H9 (cell line): ENCODE measurements at regions not wholly inside any gene's neighbourhood (a gene's known extent, or its start where the extent isn't known, plus 50 kb on each side); places are given as distances from the start of the nearest gene placed in this dataset.

Experiments used
- DNase-seq: peaks from one replicate; pipeline ENCODE4 v3.0.0-alpha.2; 2017
- H2AFZ ChIP-seq: one replicate; pipeline ENCODE4 v1.6.1; 2013; ENCODE audit warnings: mild to moderate bottlenecking, low read length, control low read depth, moderate library complexity
- H2AK5ac ChIP-seq: 2 replicates; pipeline ENCODE4 v1.6.1; 2013; ENCODE audit warnings: low read length, control low read depth, mixed read lengths; ENCODE audit not compliant: insufficient read length
- H2BK120ac ChIP-seq: one replicate; pipeline ENCODE4 v1.6.1; 2013; ENCODE audit warnings: low read depth, mild to moderate bottlenecking, low read length, control low read depth, inconsistent platforms; ENCODE audit not compliant: poor library complexity, severe bottlenecking
- H2BK12ac ChIP-seq: 2 replicates; pipeline ENCODE4 v1.6.1; 2013; ENCODE audit warnings: low read length, control low read depth, mixed read lengths, low read depth; ENCODE audit not compliant: insufficient read length
- H2BK15ac ChIP-seq: 2 replicates; pipeline ENCODE4 v1.6.1; 2013; ENCODE audit warnings: low read depth, low read length, control low read depth
- H2BK20ac ChIP-seq: one replicate; pipeline ENCODE4 v1.6.1; 2013; ENCODE audit warnings: low read depth, mild to moderate bottlenecking, low read length, control low read depth, inconsistent platforms; ENCODE audit not compliant: poor library complexity, severe bottlenecking
- H2BK5ac ChIP-seq: 2 replicates; pipeline ENCODE4 v1.6.1; 2013; ENCODE audit warnings: low read length, control low read depth, mixed read lengths; ENCODE audit not compliant: insufficient read length
- H3K14ac ChIP-seq: 2 replicates; pipeline ENCODE4 v1.6.1; 2013; ENCODE audit warnings: low read length, control low read depth; ENCODE audit not compliant: insufficient read depth
- H3K18ac ChIP-seq: 2 replicates; pipeline ENCODE4 v1.6.1; 2013; ENCODE audit warnings: low read depth, mild to moderate bottlenecking, mixed read lengths, low read length, control low read depth; ENCODE audit not compliant: insufficient read length
- H3K23ac ChIP-seq: 2 replicates; pipeline ENCODE4 v1.6.1; 2013; ENCODE audit warnings: low read length, control low read depth, mixed read lengths, low read depth; ENCODE audit not compliant: insufficient read length
- H3K23me2 ChIP-seq: 2 replicates; pipeline ENCODE4 v1.6.1; 2013; ENCODE audit warnings: low read depth, mild to moderate bottlenecking, mixed read lengths, low read length, control low read depth; ENCODE audit not compliant: insufficient read length, poor library complexity, severe bottlenecking
- H3K27ac ChIP-seq: 2 replicates; pipeline ENCODE4 v1.5.1; 2013; ENCODE audit warnings: low read length, control low read depth, mixed read lengths, low read depth; ENCODE audit not compliant: insufficient read length
- H3K27me3 ChIP-seq: 2 replicates; pipeline ENCODE4 v1.6.1; 2013; ENCODE audit warnings: low read length, control low read depth, inconsistent platforms; ENCODE audit not compliant: insufficient read depth
- H3K4ac ChIP-seq: 2 replicates; pipeline ENCODE4 v1.6.1; 2013; ENCODE audit warnings: low read depth, mild to moderate bottlenecking, control low read depth, inconsistent platforms, low read length, moderate library complexity
- H3K4me1 ChIP-seq: 2 replicates; pipeline ENCODE4 v1.6.1; 2013; ENCODE audit warnings: low read length, control low read depth, inconsistent platforms; ENCODE audit not compliant: insufficient read depth
- H3K4me2 ChIP-seq: 2 replicates; pipeline ENCODE4 v1.6.1; 2013; ENCODE audit warnings: low read length, control low read depth, mixed read lengths; ENCODE audit not compliant: insufficient read length, insufficient read depth
- H3K56ac ChIP-seq: 2 replicates; pipeline ENCODE4 v1.6.1; 2013; ENCODE audit warnings: low read depth, mild to moderate bottlenecking, mixed read lengths, low read length, control low read depth; ENCODE audit not compliant: insufficient read length
- H3K79me1 ChIP-seq: 2 replicates; pipeline ENCODE4 v1.6.1; 2013; ENCODE audit warnings: low read depth, mild to moderate bottlenecking, moderate library complexity, low read length, control low read depth, inconsistent platforms; ENCODE audit not compliant: insufficient read depth, poor library complexity, severe bottlenecking
- H3K79me2 ChIP-seq: 2 replicates; pipeline ENCODE4 v1.6.1; 2013; ENCODE audit warnings: low read length, control low read depth, inconsistent platforms; ENCODE audit not compliant: insufficient read depth
- H3K9ac ChIP-seq: 2 replicates; pipeline ENCODE4 v1.6.1; 2013; ENCODE audit warnings: low read length, control low read depth, mixed read lengths; ENCODE audit not compliant: insufficient read length; ENCODE audit errors: extremely low read depth
- H3K9me3 ChIP-seq: one replicate; pipeline ENCODE4 v1.6.1; 2013; ENCODE audit warnings: low read depth, low read length, inconsistent platforms; ENCODE audit not compliant: control insufficient read depth
- H3T11ph ChIP-seq: one replicate; pipeline ENCODE4 v1.6.1; 2013; ENCODE audit warnings: mild to moderate bottlenecking, low read length, control low read depth, inconsistent platforms
- H4K20me1 ChIP-seq: one replicate; pipeline ENCODE4 v1.6.1; 2013; ENCODE audit not compliant: control insufficient read depth, insufficient read length, insufficient read depth
- H4K5ac ChIP-seq: 2 replicates; pipeline ENCODE4 v1.6.1; 2013; ENCODE audit warnings: low read depth, mild to moderate bottlenecking, mixed read lengths, low read length, control low read depth; ENCODE audit not compliant: insufficient read length
- H4K8ac ChIP-seq: replicated peaks from 2 replicates; pipeline ENCODE4 v1.6.1; 2013; ENCODE audit warnings: low read length, control low read depth, mixed read lengths, low read depth; ENCODE audit not compliant: insufficient read length
- H4K91ac ChIP-seq: 2 replicates; pipeline ENCODE4 v1.6.1; 2013; ENCODE audit warnings: low read depth, mild to moderate bottlenecking, moderate library complexity, mixed read lengths, low read length, control low read depth; ENCODE audit not compliant: insufficient read length
- H3K27ac Mint-ChIP-seq, 3 experiments: 2 replicates in 2 of 3; 3 replicates in 1 of 3; pipeline ENCODE4 v1.8.0; 2020 to 2021; ENCODE audit warnings: mixed read lengths in 3 of 3, mild to moderate bottlenecking in 1 of 3, moderate library complexity in 1 of 3
- H3K27me3 Mint-ChIP-seq: 2 replicates; pipeline ENCODE4 v1.8.0; 2021; ENCODE audit warnings: low read depth, mild to moderate bottlenecking, moderate library complexity, mixed read lengths
- H3K36me3 Mint-ChIP-seq, 3 experiments: 2 replicates in 2 of 3; 3 replicates in 1 of 3; pipeline ENCODE4 v1.8.0; 2020 to 2021; ENCODE audit warnings: low read depth in 3 of 3, mixed read lengths in 3 of 3; ENCODE audit not compliant: insufficient read depth in 1 of 3
- H3K4me1 Mint-ChIP-seq, 2 experiments: 2 replicates each; pipeline ENCODE4 v1.8.0; 2020; ENCODE audit warnings: mixed read lengths in 2 of 2
- H3K4me3 Mint-ChIP-seq, 2 experiments: 2 replicates in 1 of 2; 3 replicates in 1 of 2; pipeline ENCODE4 v1.8.0; 2020 to 2021; ENCODE audit warnings: mild to moderate bottlenecking in 2 of 2, mixed read lengths in 2 of 2, moderate library complexity in 1 of 2
- H3K9me3 Mint-ChIP-seq, 2 experiments: 2 replicates in 1 of 2; 3 replicates in 1 of 2; pipeline ENCODE4 v1.8.0; 2020; ENCODE audit warnings: mild to moderate bottlenecking in 2 of 2, mixed read lengths in 2 of 2, moderate library complexity in 1 of 2
- CTCF ChIP-seq: fragments of 200-600 bp; sonication (generic); conservative IDR thresholded peaks from 3 replicates; pipeline ENCODE4 v1.8.0; 2021; ENCODE audit warnings: antibody characterized with exemption, mild to moderate bottlenecking

GRCh38 chr4:101647710-101648034 is 142.9 kb upstream of the BANK1 start:
- Histone ChIP-seq H4K8ac (no peak overlapping the region), H3K56ac (no peak overlapping the region), H3T11ph (no peak overlapping the region), H3K23me2 (no peaks in the 10 kb centered on the region), H3K4me1 (peaks cover 2% of the 10 kb centered on the region; the same call in 1 of the 2 replicates), H3K18ac (no peak overlapping the region), H3K79me2 (no peaks in the 10 kb centered on the region), H2BK15ac (no peak overlapping the region), H3K23ac (no peak overlapping the region), H2BK120ac (no peak overlapping the region), H2BK5ac (no peak overlapping the region), H3K27me3 (no peaks in the 10 kb centered on the region), H3K14ac (no peak overlapping the region), H2BK20ac (no peak overlapping the region), H3K4me2 (no peak overlapping the region), H3K4ac (no peak overlapping the region), H3K27ac (no peak overlapping the region), H2AK5ac (no peak overlapping the region), H4K5ac (no peak overlapping the region), H2AFZ (no peak overlapping the region), H4K20me1 (no peaks in the 10 kb centered on the region), H3K9ac (no peak overlapping the region), H3K79me1 (no peaks in the 10 kb centered on the region), H4K91ac (no peak overlapping the region), H3K9me3 (no peaks in the 10 kb centered on the region), H2BK12ac (no peak overlapping the region)
- no peaks in the 10 kb centered on the region; the same call in 1 of the 2 replicates for H3K27me3 Mint-ChIP-seq
- TF ChIP-seq CTCF: no peak
- no peaks in the 10 kb centered on the region for H3K9me3 Mint-ChIP-seq
- no peak overlapping the region for H3K4me3 Mint-ChIP-seq
- no peaks in the 10 kb centered on the region for H3K36me3 Mint-ChIP-seq
- H3K4me1 Mint-ChIP-seq: peaks cover 19 to 23% of the 10 kb centered on the region in 2 experiments
- no peak for DNase-seq
- H3K27ac Mint-ChIP-seq: peak overlapping the region in 2 of 3 experiments; percentile 3 to 44; a peak in 3 of 7 replicates
